NCI-H2171 treated with DMSO at 0.1 percent for 48 hours (cell line): ENCODE measurements at regions not wholly inside any gene's neighbourhood (a gene's known extent, or its start where the extent isn't known, plus 50 kb on each side); places are given as distances from the start of the nearest gene placed in this dataset.

Source experiments
- DNase-seq: peaks from one replicate; lab custom pipeline; 2025; lab: John Stamatoyannopoulos, UW

- no peak for DNase-seq
Measured at GRCh38 chr6:168724033-168724432, 283.0 kb downstream of the SMOC2 start.

DNA sequence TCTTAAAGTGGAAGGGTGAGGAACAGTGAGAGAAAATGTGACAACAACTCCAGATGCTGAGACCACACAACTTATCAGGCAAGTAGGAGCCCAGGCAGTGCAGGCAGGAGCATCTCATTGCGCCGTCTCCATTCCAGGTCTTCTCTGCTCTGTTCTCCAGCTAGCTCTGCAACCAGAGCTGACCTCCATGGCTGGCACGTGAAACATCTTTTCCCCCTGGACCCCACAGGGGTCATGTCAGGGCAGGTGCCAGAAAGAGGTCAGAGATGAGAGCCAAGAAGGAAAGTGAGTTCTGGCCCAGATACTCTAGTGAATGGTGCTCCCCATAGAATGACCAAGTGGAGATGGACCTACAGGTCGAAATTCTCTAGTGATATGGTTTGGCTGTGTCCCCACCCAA is 281.4 kb downstream of the SMOC2 start:
- no peak for DNase-seq

DNA sequence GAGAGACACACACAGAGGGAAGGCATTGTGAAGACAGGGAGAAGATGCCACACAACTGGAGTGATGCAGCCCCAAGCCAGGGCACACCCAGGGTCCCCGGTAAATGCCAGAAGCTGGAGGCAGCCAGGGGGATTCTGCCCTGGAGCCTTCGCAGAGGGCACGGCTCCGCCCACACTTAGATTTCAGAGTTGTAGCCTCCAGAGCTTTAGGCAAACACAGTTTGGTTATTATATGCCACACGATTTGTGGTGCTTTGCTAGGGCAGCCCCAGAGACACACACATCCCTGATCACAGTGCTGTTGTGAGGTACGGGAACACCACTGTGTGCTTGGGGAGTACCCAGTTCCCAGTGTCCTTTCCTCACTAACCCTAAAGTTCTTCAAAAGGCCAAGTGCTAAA is 280.6 kb downstream of the SMOC2 start:
- DNase-seq: no peak

DNA sequence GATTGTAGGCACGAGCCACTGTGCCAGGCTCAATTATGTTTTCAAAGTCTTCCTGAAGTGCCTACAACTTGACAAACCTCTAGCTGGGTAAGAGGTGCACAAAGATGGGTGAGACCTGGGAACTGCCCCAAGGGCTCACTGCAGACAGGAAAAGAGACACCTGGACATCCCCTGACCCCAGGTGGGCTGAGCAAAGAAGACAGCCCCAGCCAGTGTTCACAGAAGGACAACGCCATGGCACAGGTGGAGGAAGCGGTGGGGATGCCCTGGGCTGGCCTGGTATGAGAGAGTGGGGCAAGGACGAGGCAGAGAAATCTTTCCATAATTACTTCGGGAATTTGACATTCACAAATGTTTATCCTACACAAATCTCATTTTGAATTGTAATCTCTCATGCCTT is 278.9 kb downstream of the SMOC2 start:
- no peak for DNase-seq

GRCh38 chr6:168718821-168719475 is 278.0 kb downstream of the SMOC2 start:
- no peak for DNase-seq
